ENCODE measurements at regions not wholly inside any gene's neighbourhood (a gene's known extent, or its start where the extent isn't known, plus 50 kb on each side); places are given as distances from the start of the nearest gene placed in this dataset.

- Histone ChIP-seq H4K20me1 (ENCODE audit: insufficient read depth) (no peaks in the 10 kb centered on the region), H3K79me2 (ENCODE audit: insufficient read depth) (no peaks in the 10 kb centered on the region), H3K4me2 (ENCODE audit: unreplicated experiment) (no peak overlapping the region), H3K36me3 (ENCODE audit: low read depth) (no peaks in the 10 kb centered on the region), H2AFZ (no peak overlapping the region), H3K27ac (no peak overlapping the region), H3K9me2 (ENCODE audit: insufficient read depth) (no peaks in the 10 kb centered on the region), H3K9ac (no peak overlapping the region), H3K4me3 (no peak overlapping the region), H3K27me3 (replicated peaks; ENCODE audit: insufficient read depth) (peaks cover 24% of the 10 kb centered on the region; the same call in 1 of the 2 replicates), H3K4me1 (ENCODE audit: insufficient read depth) (no peaks in the 10 kb centered on the region), H3F3A (ENCODE audit: insufficient read depth) (no peaks in the 10 kb centered on the region), H3K9me3 (ENCODE audit: low read depth) (no peaks in the 10 kb centered on the region)
- DNase-seq = peak; percentile 15
- 12 to 18% methylated on average over 5 of the region's 5 CpGs for WGBS, 2 experiments (ENCODE audit: low coverage in 1 of 2, low lambda C conversion rate in 2 of 2, missing lambda C conversion rate in 2 of 2)
- no peak for TF ChIP-seq EZH2 (IDR thresholded peaks at IDR 0.05; ENCODE audit: insufficient read depth, poor library complexity, severe bottlenecking)
- no peak for TF ChIP-seq EZH2phosphoT487 (IDR thresholded peaks at IDR 0.05; ENCODE audit: insufficient read depth, low read depth)
- in situ Hi-C loops (cut with MboI) = loop anchor here (25.0 kb wide), 1 partner anchor 1651 kb away; no protein-coding TSS in a partner anchor
Measured at GRCh38 chr22:48488149-48488551, 1339.5 kb downstream of the BRD1 start.

- WGBS, 2 experiments (ENCODE audit: low coverage in 1 of 2, low lambda C conversion rate in 2 of 2, missing lambda C conversion rate in 2 of 2) = 77 to 91% methylated on average over 4 of the region's 4 CpGs
- in situ Hi-C loops (cut with MboI) = loop anchor here (25.0 kb wide), 1 partner anchor 1649 kb away; no protein-coding TSS in a partner anchor
- Histone ChIP-seq H3K4me3 (no peak overlapping the region), H3K9me2 (ENCODE audit: insufficient read depth) (no peaks in the 10 kb centered on the region), H3K9ac (no peak overlapping the region), H3K9me3 (ENCODE audit: low read depth) (no peaks in the 10 kb centered on the region), H3K36me3 (ENCODE audit: low read depth) (no peaks in the 10 kb centered on the region), H3K27me3 (replicated peaks; ENCODE audit: insufficient read depth) (peaks cover 22% of the 10 kb centered on the region; the same call in 1 of the 2 replicates), H3K79me2 (ENCODE audit: insufficient read depth) (no peaks in the 10 kb centered on the region), H3K27ac (no peak overlapping the region), H3K4me1 (ENCODE audit: insufficient read depth) (no peaks in the 10 kb centered on the region), H4K20me1 (ENCODE audit: insufficient read depth) (no peaks in the 10 kb centered on the region), H2AFZ (no peak overlapping the region), H3F3A (ENCODE audit: insufficient read depth) (no peaks in the 10 kb centered on the region), H3K4me2 (ENCODE audit: unreplicated experiment) (no peak overlapping the region)
- DNase-seq = no peak
- TF ChIP-seq EZH2 (IDR thresholded peaks at IDR 0.05; ENCODE audit: insufficient read depth, poor library complexity, severe bottlenecking) = no peak
- no peak for TF ChIP-seq EZH2phosphoT487 (IDR thresholded peaks at IDR 0.05; ENCODE audit: insufficient read depth, low read depth)
Measured at GRCh38 chr22:48486558-48486957, 1341.1 kb downstream of the BRD1 start.

- Histone ChIP-seq H3K9me3 (ENCODE audit: low read depth) (no peaks in the 10 kb centered on the region), H3K4me2 (ENCODE audit: unreplicated experiment) (no peak overlapping the region), H3K36me3 (ENCODE audit: low read depth) (no peaks in the 10 kb centered on the region), H3F3A (ENCODE audit: insufficient read depth) (no peaks in the 10 kb centered on the region), H3K27me3 (replicated peaks; ENCODE audit: insufficient read depth) (peaks cover 18% of the 10 kb centered on the region; the same call in 1 of the 2 replicates), H3K9me2 (ENCODE audit: insufficient read depth) (no peaks in the 10 kb centered on the region), H3K79me2 (ENCODE audit: insufficient read depth) (no peaks in the 10 kb centered on the region), H3K4me1 (ENCODE audit: insufficient read depth) (no peaks in the 10 kb centered on the region), H3K4me3 (no peak overlapping the region), H3K27ac (no peak overlapping the region), H2AFZ (no peak overlapping the region), H4K20me1 (ENCODE audit: insufficient read depth) (no peaks in the 10 kb centered on the region), H3K9ac (no peak overlapping the region)
- DNase-seq = no peak
- WGBS, 2 experiments (ENCODE audit: low coverage in 1 of 2, low lambda C conversion rate in 2 of 2, missing lambda C conversion rate in 2 of 2) = 78 to 84% methylated on average over 10 to 11 of the region's 11 CpGs
- TF ChIP-seq EZH2phosphoT487 (IDR thresholded peaks at IDR 0.05; ENCODE audit: insufficient read depth, low read depth) (no peak), EZH2 (IDR thresholded peaks at IDR 0.05; ENCODE audit: insufficient read depth, poor library complexity, severe bottlenecking) (no peak)
- in situ Hi-C loops (cut with MboI) = loop anchor here (25.0 kb wide), 1 partner anchor 1649 kb away; no protein-coding TSS in a partner anchor
Measured at GRCh38 chr22:48486134-48486532, 1341.5 kb downstream of the BRD1 start.

GRCh38 chr22:48485149-48486133 lies 1342.2 kb downstream of the BRD1 start:
- Histone ChIP-seq H3K27me3 (replicated peaks; ENCODE audit: insufficient read depth) (0 out of 2 replicates have a peak, but pooled peaks cover 13% of the 10 kb centered on the region), H4K20me1 (ENCODE audit: insufficient read depth) (no peaks in the 10 kb centered on the region), H3F3A (ENCODE audit: insufficient read depth) (no peaks in the 10 kb centered on the region), H3K79me2 (ENCODE audit: insufficient read depth) (no peaks in the 10 kb centered on the region), H2AFZ (no peak overlapping the region), H3K9me2 (ENCODE audit: insufficient read depth) (no peaks in the 10 kb centered on the region), H3K36me3 (ENCODE audit: low read depth) (no peaks in the 10 kb centered on the region), H3K4me1 (ENCODE audit: insufficient read depth) (no peaks in the 10 kb centered on the region), H3K27ac (no peak overlapping the region), H3K9me3 (ENCODE audit: low read depth) (no peaks in the 10 kb centered on the region), H3K9ac (no peak overlapping the region), H3K4me2 (ENCODE audit: unreplicated experiment) (no peak overlapping the region), H3K4me3 (no peak overlapping the region)
- WGBS, 2 experiments (ENCODE audit: low coverage in 1 of 2, low lambda C conversion rate in 2 of 2, missing lambda C conversion rate in 2 of 2) = 72 to 76% methylated on average over 21 to 22 of the region's 22 CpGs
- DNase-seq = no peak
- in situ Hi-C loops (cut with MboI) = loop anchor here (25.0 kb wide), 1 partner anchor 1648 kb away; no protein-coding TSS in a partner anchor
- TF ChIP-seq EZH2 (IDR thresholded peaks at IDR 0.05; ENCODE audit: insufficient read depth, poor library complexity, severe bottlenecking) (no peak), EZH2phosphoT487 (IDR thresholded peaks at IDR 0.05; ENCODE audit: insufficient read depth, low read depth) (no peak)
